ENCODE measurements at regions not wholly inside any gene's neighbourhood (a gene's known extent, or its start where the extent isn't known, plus 50 kb on each side); places are given as distances from the start of the nearest gene placed in this dataset.
"Not testable (repeated sequence)": the region's sequence is repeated elsewhere in the genome, so short reads cannot be mapped to it uniquely, and the experiment has no call there.

GRCh38 chr13:80828759-80829158, 487.8 kb upstream of the SPRY2 start:
- DNase-seq = no peak

- no peak for DNase-seq
These were observed 484.4 kb upstream of the SPRY2 start for GRCh38 chr13:80825276-80825675.

GRCh38 chr13:80824229-80824628, 483.3 kb upstream of the SPRY2 start:
- no peak for DNase-seq

- no peak for DNase-seq
These were observed 482.5 kb upstream of the SPRY2 start for GRCh38 chr13:80823472-80823871.

- no peak for DNase-seq
These were observed 480.5 kb upstream of the SPRY2 start for GRCh38 chr13:80821466-80821865.

- DNase-seq = no peak
These were observed 477.1 kb upstream of the SPRY2 start for GRCh38 chr13:80817979-80818378.

GRCh38 chr13:80814541-80814940, 473.6 kb upstream of the SPRY2 start:
- DNase-seq = no peak

- DNase-seq = not testable (repeated sequence)
These were observed 469.4 kb upstream of the SPRY2 start for GRCh38 chr13:80810294-80810693.

GRCh38 chr13:80802946-80803345, 462.0 kb upstream of the SPRY2 start:
- DNase-seq = no peak

- DNase-seq = no peak
These were observed 457.7 kb upstream of the SPRY2 start for GRCh38 chr13:80798576-80799133.

GRCh38 chr13:80787604-80788003, 446.7 kb upstream of the SPRY2 start:
- no peak for DNase-seq

- no peak for DNase-seq
These were observed 443.1 kb upstream of the SPRY2 start for GRCh38 chr13:80783926-80784565.

GRCh38 chr13:80782441-80782840, 441.5 kb upstream of the SPRY2 start:
- DNase-seq = no peak

GRCh38 chr13:80778297-80778696, 437.4 kb upstream of the SPRY2 start:
- DNase-seq = no peak

- no peak for DNase-seq
These were observed 416.8 kb upstream of the SPRY2 start for GRCh38 chr13:80757694-80758093.

- DNase-seq = no peak
These were observed 415.0 kb upstream of the SPRY2 start for GRCh38 chr13:80755910-80756309.

GRCh38 chr13:80754441-80754840, 413.5 kb upstream of the SPRY2 start:
- DNase-seq = no peak

- no peak for DNase-seq
These were observed 412.9 kb upstream of the SPRY2 start for GRCh38 chr13:80753866-80754265.

- no peak for DNase-seq
These were observed 410.9 kb upstream of the SPRY2 start for GRCh38 chr13:80751854-80752253.

- DNase-seq = no peak
These were observed 403.4 kb upstream of the SPRY2 start for GRCh38 chr13:80744147-80744914.

- no peak for DNase-seq
These were observed 401.1 kb upstream of the SPRY2 start for GRCh38 chr13:80742033-80742432.

- no peak for DNase-seq
These were observed 399.1 kb upstream of the SPRY2 start for GRCh38 chr13:80740071-80740470.

GRCh38 chr13:80737513-80737912, 396.6 kb upstream of the SPRY2 start:
- DNase-seq = no peak

GRCh38 chr13:80727321-80727975, 386.5 kb upstream of the SPRY2 start:
- DNase-seq = no peak
